Activated gamma-delta T cell treated with Interleukin-2 at 50 U/mL for 16 hours (primary cell): ENCODE measurements at regions not wholly inside any gene's neighbourhood (a gene's known extent, or its start where the extent isn't known, plus 50 kb on each side); places are given as distances from the start of the nearest gene placed in this dataset.
A peak's percentile ranks its signal among the peaks of the same experiment; 100 is the strongest.
"Not testable (repeated sequence)": the region's sequence is repeated elsewhere in the genome, so short reads cannot be mapped to it uniquely, and the experiment has no call there.

Experiments used
- DNase-seq: peaks from one replicate; pipeline ENCODE4 v3.0.0-alpha.2; 2020

GRCh38 chr21:23939369-23940065 is 1667.8 kb downstream of the MRPL39 start:
- DNase-seq = no peak

- no peak for DNase-seq
Measured at GRCh38 chr21:23936991-23937390, 1670.3 kb downstream of the MRPL39 start.

GRCh38 chr21:23936224-23936623 is 1671.1 kb downstream of the MRPL39 start:
- DNase-seq = no peak

- DNase-seq = no peak
Measured at GRCh38 chr21:23930565-23930964, 1676.7 kb downstream of the MRPL39 start.

- DNase-seq = not testable (repeated sequence)
Measured at GRCh38 chr21:23926430-23926829, 1680.9 kb downstream of the MRPL39 start.

- DNase-seq = no peak
Measured at GRCh38 chr21:23921670-23922418, 1685.4 kb downstream of the MRPL39 start.

GRCh38 chr21:23900727-23901126 is 1706.6 kb downstream of the MRPL39 start:
- no peak for DNase-seq

GRCh38 chr21:23899561-23899960 is 1707.7 kb downstream of the MRPL39 start:
- no peak for DNase-seq

GRCh38 chr21:23890652-23891051 is 1716.6 kb downstream of the MRPL39 start:
- no peak for DNase-seq

GRCh38 chr21:23887725-23888306 is 1719.5 kb downstream of the MRPL39 start:
- DNase-seq = peak; percentile 23

GRCh38 chr21:23886828-23887724 is 1720.2 kb downstream of the MRPL39 start:
- DNase-seq = no peak

GRCh38 chr21:23881783-23882182 is 1725.5 kb downstream of the MRPL39 start:
- no peak for DNase-seq

GRCh38 chr21:23876925-23877558 is 1730.2 kb downstream of the MRPL39 start:
- DNase-seq = no peak

GRCh38 chr21:23874271-23874670 is 1733.0 kb downstream of the MRPL39 start:
- no peak for DNase-seq

GRCh38 chr21:23861911-23862504 is 1745.3 kb downstream of the MRPL39 start:
- DNase-seq = no peak

- DNase-seq = no peak
Measured at GRCh38 chr21:23858878-23859277, 1748.4 kb downstream of the MRPL39 start.

GRCh38 chr21:23853796-23854379 is 1753.4 kb downstream of the MRPL39 start:
- DNase-seq = no peak

- DNase-seq = no peak
Measured at GRCh38 chr21:23837564-23837963, 1769.7 kb downstream of the MRPL39 start.

- DNase-seq = no peak
Measured at GRCh38 chr21:23822760-23823159, 1784.5 kb downstream of the MRPL39 start.

- no peak for DNase-seq
Measured at GRCh38 chr21:23817337-23817736, 1789.9 kb downstream of the MRPL39 start.

GRCh38 chr21:23812485-23812884 is 1794.8 kb downstream of the MRPL39 start:
- DNase-seq = no peak

GRCh38 chr21:23811805-23812204 is 1795.5 kb downstream of the MRPL39 start:
- no peak for DNase-seq
